ENCODE measurements at regions not wholly inside any gene's neighbourhood (a gene's known extent, or its start where the extent isn't known, plus 50 kb on each side); places are given as distances from the start of the nearest gene placed in this dataset.

DNA sequence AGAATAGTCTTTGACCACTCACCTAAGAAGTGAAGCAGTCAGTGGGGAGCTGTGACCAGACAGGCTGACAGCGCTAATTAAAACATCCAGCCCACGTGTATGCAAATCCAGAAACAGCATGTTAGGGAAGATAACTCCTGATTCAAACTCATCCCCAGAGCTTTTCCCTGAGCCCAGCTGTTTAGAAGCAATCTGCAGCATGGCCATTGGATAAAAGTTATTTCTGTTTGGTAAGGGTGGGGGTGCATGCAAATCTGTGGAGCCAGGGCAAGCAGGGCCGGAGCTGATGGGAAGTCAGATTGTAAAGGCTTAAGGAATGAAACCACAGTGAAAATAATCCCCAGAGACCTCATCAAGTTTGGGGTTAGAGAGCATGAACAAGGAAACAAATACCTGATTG lies 247.9 kb upstream of the KIRREL3 start (continued):
- TF ChIP-seq, protein P1, sequence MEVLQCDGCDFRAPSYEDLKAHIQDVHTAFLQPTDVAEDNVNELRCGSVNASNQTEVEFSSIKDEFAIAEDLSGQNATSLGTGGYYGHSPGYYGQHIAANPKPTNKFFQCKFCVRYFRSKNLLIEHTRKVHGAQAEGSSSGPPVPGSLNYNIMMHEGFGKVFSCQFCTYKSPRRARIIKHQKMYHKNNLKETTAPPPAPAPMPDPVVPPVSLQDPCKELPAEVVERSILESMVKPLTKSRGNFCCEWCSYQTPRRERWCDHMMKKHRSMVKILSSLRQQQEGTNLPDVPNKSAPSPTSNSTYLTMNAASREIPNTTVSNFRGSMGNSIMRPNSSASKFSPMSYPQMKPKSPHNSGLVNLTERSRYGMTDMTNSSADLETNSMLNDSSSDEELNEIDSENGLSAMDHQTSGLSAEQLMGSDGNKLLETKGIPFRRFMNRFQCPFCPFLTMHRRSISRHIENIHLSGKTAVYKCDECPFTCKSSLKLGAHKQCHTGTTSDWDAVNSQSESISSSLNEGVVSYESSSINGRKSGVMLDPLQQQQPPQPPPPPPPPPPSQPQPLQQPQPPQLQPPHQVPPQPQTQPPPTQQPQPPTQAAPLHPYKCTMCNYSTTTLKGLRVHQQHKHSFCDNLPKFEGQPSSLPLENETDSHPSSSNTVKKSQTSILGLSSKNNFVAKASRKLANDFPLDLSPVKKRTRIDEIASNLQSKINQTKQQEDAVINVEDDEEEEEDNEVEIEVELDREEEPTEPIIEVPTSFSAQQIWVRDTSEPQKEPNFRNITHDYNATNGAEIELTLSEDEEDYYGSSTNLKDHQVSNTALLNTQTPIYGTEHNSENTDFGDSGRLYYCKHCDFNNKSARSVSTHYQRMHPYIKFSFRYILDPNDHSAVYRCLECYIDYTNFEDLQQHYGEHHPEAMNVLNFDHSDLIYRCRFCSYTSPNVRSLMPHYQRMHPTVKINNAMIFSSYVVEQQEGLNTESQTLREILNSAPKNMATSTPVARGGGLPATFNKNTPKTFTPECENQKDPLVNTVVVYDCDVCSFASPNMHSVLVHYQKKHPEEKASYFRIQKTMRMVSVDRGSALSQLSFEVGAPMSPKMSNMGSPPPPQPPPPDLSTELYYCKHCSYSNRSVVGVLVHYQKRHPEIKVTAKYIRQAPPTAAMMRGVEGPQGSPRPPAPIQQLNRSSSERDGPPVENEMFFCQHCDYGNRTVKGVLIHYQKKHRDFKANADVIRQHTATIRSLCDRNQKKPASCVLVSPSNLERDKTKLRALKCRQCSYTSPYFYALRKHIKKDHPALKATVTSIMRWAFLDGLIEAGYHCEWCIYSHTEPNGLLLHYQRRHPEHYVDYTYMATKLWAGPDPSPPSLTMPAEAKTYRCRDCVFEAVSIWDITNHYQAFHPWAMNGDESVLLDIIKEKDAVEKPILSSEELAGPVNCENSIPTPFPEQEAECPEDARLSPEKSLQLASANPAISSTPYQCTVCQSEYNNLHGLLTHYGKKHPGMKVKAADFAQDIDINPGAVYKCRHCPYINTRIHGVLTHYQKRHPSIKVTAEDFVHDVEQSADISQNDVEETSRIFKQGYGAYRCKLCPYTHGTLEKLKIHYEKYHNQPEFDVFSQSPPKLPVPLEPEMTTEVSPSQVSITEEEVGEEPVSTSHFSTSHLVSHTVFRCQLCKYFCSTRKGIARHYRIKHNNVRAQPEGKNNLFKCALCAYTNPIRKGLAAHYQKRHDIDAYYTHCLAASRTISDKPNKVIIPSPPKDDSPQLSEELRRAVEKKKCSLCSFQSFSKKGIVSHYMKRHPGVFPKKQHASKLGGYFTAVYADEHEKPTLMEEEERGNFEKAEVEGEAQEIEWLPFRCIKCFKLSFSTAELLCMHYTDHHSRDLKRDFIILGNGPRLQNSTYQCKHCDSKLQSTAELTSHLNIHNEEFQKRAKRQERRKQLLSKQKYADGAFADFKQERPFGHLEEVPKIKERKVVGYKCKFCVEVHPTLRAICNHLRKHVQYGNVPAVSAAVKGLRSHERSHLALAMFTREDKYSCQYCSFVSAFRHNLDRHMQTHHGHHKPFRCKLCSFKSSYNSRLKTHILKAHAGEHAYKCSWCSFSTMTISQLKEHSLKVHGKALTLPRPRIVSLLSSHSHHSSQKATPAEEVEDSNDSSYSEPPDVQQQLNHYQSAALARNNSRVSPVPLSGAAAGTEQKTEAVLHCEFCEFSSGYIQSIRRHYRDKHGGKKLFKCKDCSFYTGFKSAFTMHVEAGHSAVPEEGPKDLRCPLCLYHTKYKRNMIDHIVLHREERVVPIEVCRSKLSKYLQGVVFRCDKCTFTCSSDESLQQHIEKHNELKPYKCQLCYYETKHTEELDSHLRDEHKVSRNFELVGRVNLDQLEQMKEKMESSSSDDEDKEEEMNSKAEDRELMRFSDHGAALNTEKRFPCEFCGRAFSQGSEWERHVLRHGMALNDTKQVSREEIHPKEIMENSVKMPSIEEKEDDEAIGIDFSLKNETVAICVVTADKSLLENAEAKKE (CRISPR knock-in tag; IDR thresholded peaks at IDR 0.05): no peak
- TF ChIP-seq EZH2phosphoT487 (IDR thresholded peaks at IDR 0.05; ENCODE audit: unreplicated experiment): no peak
- no peak for TF ChIP-seq ETS1 (IDR thresholded peaks at IDR 0.05)
- no peak for TF ChIP-seq JUNB (IDR thresholded peaks at IDR 0.05; ENCODE audit: unreplicated experiment)
- TF ChIP-seq CREB1 (CRISPR knock-in tag; IDR thresholded peaks at IDR 0.05; ENCODE audit: low read depth): no peak
- TF ChIP-seq, protein P2, sequence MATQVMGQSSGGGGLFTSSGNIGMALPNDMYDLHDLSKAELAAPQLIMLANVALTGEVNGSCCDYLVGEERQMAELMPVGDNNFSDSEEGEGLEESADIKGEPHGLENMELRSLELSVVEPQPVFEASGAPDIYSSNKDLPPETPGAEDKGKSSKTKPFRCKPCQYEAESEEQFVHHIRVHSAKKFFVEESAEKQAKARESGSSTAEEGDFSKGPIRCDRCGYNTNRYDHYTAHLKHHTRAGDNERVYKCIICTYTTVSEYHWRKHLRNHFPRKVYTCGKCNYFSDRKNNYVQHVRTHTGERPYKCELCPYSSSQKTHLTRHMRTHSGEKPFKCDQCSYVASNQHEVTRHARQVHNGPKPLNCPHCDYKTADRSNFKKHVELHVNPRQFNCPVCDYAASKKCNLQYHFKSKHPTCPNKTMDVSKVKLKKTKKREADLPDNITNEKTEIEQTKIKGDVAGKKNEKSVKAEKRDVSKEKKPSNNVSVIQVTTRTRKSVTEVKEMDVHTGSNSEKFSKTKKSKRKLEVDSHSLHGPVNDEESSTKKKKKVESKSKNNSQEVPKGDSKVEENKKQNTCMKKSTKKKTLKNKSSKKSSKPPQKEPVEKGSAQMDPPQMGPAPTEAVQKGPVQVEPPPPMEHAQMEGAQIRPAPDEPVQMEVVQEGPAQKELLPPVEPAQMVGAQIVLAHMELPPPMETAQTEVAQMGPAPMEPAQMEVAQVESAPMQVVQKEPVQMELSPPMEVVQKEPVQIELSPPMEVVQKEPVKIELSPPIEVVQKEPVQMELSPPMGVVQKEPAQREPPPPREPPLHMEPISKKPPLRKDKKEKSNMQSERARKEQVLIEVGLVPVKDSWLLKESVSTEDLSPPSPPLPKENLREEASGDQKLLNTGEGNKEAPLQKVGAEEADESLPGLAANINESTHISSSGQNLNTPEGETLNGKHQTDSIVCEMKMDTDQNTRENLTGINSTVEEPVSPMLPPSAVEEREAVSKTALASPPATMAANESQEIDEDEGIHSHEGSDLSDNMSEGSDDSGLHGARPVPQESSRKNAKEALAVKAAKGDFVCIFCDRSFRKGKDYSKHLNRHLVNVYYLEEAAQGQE (IDR thresholded peaks at IDR 0.05; ENCODE audit: unreplicated experiment): no peak

Data from GM23338 (cell line).